ENCODE measurements at regions not wholly inside any gene's neighbourhood (a gene's known extent, or its start where the extent isn't known, plus 50 kb on each side); places are given as distances from the start of the nearest gene placed in this dataset.

DNA sequence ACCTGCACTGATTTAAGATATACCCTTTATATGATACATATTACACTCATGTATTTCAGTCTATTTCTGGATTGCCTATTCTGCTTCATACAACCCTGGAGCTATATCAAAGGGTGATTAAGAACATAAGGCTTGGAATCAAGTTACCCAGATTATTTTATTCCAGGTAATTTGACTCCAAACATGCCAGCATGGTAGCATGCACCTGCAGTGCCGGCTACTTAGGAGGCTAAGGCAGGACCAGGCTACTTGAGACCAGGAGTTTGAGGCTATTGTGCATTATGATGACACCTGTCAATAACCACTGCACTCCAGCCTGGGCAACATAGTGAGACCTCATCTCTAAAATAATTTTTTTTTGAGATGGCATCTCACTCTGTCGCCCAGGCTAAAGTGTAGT lies 50.4 kb upstream of the NEO1 start:
- FAIRE-seq (no peak), DNase-seq (ENCODE audit: low spot score) (no peak)

DNA sequence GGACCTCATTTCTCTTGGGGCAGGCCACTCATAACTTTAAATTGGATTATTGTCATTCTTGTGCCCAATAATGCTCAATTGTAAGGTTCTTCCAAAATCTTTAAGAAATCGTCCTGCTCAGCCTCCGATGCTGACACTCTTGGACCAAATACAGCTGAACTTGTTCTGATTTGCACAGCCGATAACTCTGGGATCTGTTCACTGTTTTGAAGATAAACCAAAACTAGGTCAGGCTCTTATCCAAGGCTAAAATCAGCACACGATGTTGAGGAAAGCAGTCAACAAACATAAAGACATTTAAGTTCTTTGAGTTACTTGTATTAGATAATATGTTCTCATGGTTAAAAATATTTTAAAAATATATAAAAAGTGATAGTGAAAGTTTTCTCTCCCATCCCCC lies 52.0 kb upstream of the NEO1 start:
- FAIRE-seq (no peak), DNase-seq (ENCODE audit: low spot score) (no peak)

DNA sequence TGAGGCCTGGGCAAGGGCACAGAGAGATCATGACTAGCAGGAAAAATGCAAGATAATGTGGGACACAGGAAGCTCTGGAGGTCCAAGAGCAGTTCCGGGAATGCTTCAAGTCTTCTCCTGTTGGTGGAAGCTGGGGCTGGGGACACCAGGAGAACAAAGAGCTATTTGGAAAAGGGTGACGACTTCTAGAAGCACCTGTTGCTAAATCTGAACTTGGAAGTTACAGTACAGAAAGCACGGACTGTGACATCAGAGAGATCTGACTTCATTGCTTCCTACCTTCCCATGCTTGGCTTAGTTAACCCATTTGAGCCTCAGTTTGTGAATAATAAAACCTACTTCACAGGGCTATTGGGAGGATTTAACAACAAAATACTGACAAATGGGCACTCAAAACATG lies 52.7 kb upstream of the NEO1 start:
- FAIRE-seq, result no peak
- no peak for DNase-seq (ENCODE audit: low spot score)

DNA sequence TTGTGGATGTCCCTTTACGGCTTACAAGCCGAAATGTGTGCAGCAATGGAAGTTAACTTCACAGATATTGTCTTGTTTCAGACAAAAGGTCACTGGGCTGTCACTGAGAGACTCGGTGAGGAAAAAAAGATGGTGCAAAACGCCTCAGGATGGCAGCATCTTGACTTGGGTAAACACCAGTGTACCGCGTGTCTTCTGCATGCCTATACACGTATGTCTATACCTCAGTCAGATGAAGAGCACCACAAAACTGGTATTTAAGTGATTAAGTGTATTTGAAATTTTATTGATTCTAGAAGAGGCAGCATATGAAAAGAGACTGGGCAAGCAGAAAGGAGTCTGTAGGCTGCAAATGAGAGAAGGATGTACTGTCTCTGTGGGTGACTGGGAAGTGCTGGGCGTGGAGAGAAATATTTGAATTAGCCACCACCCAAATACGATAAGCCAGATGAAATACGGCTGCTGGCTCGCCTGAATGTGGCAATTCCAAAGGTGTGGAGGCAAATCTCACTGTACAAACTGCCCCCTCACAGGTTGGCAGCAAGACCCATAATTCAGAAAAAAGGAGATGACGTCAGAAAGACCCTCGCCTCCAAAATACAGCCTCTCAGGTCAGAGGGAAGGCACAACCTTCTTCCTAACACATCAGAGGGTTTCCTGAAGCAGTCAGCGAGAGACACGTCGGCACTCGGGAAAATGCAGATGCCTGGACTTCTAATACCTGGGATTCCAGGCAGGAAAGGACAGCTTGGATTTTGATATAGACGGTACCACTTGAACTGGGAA lies 53.4 kb upstream of the NEO1 start:
- no peak for FAIRE-seq
- DNase-seq (ENCODE audit: low spot score), result no peak

DNA sequence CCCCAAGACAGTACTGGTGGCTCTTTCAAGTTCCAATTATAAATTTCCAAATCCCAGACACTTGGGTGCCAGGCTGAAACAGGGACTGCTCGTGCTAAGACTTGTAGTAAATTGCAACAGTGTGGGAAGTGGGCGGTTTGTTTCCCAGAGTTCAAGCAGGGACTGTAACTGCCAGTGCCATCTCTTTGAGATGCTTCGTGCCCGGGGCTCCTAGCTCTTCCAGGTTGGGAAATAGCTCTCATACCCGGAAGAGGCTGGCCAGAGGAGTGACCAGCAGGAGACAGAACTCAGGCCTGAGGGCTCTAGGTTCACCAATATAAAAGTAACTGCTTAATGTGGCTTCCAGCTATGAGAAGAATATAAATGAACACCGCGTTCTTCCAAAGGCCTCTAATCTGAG lies 54.0 kb upstream of the NEO1 start:
- FAIRE-seq, result no peak
- DNase-seq (ENCODE audit: low spot score), result no peak

DNA sequence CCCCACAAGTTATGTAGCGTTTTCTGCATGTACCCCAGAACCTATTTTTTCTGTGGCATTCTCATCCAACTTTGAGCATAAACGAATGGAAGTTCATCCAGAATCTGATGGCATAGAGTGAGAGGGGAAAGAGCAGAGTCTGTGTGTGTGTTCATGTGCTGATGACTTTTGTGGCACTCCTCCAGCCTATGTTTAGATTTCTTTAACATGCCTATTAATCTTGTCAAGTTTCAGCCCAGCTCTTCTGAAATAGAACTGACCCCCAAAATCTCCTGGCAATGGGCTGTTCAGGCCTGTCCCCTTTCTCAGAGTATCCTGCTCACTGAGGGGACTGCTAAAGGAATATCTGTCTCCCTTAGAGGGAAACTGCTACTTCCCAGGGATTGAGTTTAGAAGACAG lies 56.4 kb upstream of the NEO1 start:
- FAIRE-seq, result no peak
- DNase-seq (ENCODE audit: low spot score), result no peak

DNA sequence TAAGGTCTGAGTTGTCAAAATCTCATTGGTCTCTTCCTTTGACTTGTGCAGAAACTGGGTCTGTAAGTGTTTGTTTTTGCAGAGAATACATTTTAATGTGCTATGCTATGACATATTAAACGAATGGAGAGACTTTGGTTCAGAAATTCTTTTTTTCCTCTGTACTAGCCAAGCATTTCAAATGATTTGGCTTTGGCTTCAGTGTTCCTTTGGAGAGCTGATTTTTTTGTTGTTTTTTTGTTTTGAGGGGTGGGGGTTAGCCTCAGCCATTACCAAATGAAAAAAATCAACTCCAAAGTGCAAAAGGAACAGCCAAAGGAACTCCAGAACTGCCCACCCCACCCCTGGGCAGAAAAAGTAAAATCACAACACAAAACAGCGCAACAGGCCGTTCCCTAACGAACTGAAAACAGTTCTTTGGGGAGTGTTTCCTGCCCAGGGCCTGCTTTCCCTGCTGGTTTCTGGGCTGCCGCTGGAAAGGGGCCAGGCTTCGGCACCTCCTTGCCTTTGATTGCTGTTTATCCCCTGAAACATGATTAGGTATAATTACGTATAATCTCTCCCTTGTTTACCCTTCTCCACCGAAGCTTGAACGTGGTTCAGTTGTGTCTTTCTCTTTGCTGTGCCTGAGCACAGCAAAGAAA lies 57.6 kb upstream of the NEO1 start:
- FAIRE-seq (no peak), DNase-seq (ENCODE audit: low spot score) (no peak)

DNA sequence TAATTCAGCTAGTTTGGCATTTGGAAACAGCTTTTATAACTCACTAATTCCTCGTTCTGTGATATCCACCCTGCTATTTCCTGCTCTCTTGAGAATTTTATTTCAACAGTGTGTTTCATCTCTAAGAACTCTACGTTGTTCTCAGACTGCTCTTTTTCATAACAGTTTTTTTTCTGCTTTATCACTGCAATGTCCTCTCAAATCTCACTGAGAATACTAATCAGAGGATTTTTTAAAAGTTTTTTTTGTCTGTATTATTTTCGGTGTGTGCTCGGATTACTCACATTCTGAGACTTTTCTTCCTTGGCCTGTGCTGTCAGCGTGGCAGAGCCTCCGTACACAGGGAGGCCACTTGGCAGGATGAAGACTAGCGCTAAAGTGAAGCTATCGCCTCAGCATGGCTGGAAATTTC lies 59.4 kb upstream of the NEO1 start:
- FAIRE-seq (no peak), DNase-seq (ENCODE audit: low spot score) (no peak)

DNA sequence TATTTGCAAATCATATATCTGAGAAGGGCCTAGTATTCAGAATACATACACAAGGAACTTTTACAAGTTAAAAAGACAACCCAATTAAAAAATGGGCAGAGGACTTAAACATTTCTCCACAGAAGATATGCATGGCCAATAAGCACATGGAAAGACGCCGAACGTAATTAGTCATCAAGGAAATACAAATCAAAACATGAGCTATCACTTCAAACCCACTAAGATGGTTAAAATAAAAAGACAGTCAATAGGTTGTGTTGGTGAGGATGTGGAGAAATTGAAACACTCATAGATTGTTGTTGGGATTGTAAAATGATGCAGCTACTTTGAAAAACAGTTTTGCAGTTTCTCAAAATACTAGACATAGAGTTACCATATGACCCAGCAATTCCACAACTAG lies 61.2 kb upstream of the NEO1 start:
- FAIRE-seq, result no peak

DNA sequence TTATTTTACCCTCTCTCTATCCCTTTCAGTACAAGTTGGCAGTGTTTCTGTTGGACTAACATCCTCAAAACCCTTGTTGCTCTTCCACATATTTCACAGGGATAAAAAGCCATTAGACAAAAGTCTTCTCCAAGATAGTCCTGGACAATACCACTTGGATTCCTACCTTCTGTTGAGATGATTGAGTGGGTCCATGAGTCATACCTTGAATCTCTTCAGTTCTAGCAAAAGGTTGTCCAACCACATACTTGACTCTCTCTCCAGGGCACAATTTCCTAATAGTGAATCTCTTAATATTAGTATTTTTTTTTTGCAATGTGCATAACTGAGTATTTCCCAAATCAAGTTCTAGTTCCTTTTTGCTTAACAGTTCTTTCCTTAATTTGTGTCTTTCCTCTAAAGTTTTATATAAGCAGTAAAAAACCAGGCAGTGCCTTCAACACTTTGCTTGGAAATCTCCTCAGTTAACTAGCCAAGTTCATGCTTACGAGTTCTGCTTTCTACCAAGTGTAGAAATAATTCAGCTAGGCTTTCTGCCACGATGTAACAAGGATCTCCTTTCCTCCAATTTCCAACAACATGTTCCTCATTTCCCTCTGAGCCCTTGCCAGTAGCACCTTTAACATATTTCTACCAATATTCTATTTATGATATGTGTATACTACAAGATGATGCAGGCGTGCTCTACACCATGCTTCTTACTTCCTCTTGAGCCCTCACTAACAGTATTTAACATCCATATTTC lies 68.3 kb upstream of the NEO1 start:
- DNase-seq (ENCODE audit: low spot score), result no peak
- no peak for FAIRE-seq

More for the DNA sequence above, 61.2 kb upstream of the NEO1 start:
- no peak for DNase-seq (ENCODE audit: low spot score)

DNA sequence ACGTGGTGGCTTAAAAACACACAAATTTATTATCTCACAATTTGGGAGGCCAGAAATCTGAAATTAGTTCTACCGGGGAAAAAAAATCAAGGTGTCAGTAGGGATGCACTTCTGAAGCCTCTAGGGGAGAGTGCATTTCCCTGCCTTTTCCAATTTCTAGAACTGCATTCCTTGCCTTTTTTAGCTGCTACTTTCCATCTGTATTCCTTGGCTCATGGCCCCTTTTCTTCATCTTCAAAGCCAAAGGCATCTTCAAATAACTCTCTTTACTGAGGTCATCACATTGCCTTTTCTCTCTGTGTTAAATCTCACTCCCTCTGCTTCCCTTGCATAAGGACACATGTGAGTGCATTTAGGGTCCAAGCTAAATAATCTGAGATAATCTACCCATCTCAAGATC lies 69.5 kb upstream of the NEO1 start:
- FAIRE-seq (no peak), DNase-seq (ENCODE audit: low spot score) (no peak)

DNA sequence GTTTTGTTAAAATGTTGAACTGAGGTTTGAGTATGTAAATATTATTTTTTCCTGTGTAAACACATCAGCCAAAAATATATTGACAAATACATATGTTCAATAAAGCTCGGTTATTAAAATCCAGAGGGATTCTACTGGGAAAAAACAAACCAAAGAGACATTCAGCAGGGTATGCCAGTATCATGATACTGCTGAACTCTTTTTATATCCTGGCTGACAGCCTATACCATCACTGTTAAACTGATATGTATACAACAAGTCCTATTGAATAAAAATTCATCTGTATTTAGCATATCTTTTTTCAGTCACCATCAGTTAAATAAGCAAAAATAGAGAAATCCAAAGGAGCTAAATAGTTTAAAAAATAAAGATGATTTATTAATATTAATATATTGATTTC lies 71.6 kb upstream of the NEO1 start:
- no peak for FAIRE-seq

DNA sequence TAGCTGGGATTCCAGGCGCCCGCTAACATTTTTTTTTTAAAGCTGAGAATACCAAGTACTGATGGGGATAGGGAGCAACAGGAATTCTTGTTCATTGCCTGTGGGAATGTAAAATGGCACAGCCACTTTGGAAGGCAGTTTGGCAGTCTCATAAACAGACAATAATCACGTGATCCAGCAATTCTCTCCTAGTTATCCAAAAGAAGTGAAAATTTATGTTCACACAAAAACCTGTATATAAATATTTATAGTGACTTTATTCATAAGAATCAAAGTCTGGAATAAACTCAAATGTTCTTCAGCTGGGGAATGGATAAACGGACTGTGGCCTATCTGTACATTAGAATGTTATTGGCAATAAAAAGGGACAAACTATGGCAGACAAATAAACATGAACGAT lies 72.5 kb upstream of the NEO1 start:
- no peak for FAIRE-seq
- DNase-seq (ENCODE audit: low spot score), result no peak

More for the DNA sequence above, 71.6 kb upstream of the NEO1 start:
- no peak for DNase-seq (ENCODE audit: low spot score)

DNA sequence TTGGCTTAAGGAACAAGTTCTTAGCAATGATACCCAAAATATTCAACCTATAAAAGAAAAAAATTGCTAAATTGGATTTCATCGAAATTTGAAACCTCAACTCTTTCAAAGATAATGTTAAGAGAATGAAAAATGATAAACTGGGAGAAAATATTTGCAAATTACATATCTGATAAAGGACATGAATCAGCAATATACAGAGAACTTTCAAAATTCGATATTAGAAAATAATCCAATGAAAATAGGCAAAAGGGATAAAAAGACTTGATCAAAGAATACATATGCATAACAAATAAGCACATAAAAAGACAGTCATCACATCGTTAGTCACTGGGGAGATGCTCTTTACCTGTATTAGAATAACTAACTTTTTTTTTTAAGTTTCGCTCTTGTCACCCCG lies 73.0 kb upstream of the NEO1 start:
- DNase-seq (ENCODE audit: low spot score), result no peak
- no peak for FAIRE-seq

DNA sequence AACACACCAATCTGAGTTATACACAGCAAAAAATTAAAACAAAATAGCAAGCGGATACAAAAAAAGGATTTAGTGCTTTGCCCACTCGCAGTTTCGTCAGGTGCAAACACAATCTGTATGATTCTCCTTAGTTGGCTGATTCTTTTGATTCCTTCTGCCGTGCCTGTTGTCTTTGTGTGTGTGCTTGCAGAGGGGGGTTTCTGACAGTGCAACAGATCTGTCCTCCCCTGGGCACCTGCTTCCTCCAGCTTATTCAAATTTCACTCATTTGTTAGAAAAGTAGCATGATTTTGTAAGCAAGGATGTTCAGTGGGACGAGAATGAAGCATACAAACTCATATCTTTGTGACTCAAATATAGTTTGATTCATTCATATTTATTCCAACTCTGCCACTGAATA lies 74.0 kb upstream of the NEO1 start:
- FAIRE-seq, result no peak
- no peak for DNase-seq (ENCODE audit: low spot score)

DNA sequence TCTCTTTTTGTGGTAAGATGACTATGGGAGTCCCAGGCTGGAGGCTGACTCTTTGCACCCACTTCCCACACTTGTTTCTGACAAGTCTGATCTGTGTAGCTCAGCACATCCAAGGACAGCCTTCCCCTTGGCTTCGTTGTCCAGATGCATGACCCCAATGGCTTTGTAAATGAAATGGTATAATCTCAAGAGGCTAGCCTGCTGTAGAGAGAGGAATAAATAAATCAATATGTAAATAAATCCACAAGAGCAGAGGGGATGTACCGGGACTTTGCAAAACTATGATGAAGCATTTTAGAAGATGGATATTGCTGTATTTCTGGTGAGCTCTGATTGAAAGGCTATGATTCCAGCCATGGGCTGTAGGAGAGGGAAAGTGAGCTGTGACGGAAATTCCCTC lies 79.9 kb upstream of the NEO1 start:
- DNase-seq (ENCODE audit: low spot score), result no peak
- no peak for FAIRE-seq

DNA sequence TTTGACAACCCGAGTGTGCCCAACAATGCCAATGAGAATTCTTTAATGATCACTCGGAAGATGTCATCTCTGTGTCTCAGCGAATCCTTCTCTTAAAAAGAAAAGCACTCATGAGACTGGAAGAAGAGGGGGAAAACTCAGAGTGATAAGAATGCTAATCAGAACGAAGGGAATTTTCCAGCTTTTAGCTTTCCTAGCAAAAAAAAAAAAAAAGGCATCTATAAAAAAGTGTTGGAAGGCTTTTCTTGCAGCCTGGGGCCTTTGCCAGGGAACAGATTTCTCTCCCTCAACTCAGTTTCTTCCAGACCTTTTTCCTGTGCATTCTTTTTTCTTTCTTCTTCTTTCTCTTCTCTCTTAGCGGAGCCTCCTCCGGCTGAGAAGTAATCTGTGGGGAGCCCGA lies 80.5 kb upstream of the NEO1 start:
- FAIRE-seq, result no peak
- no peak for DNase-seq (ENCODE audit: low spot score)

DNA sequence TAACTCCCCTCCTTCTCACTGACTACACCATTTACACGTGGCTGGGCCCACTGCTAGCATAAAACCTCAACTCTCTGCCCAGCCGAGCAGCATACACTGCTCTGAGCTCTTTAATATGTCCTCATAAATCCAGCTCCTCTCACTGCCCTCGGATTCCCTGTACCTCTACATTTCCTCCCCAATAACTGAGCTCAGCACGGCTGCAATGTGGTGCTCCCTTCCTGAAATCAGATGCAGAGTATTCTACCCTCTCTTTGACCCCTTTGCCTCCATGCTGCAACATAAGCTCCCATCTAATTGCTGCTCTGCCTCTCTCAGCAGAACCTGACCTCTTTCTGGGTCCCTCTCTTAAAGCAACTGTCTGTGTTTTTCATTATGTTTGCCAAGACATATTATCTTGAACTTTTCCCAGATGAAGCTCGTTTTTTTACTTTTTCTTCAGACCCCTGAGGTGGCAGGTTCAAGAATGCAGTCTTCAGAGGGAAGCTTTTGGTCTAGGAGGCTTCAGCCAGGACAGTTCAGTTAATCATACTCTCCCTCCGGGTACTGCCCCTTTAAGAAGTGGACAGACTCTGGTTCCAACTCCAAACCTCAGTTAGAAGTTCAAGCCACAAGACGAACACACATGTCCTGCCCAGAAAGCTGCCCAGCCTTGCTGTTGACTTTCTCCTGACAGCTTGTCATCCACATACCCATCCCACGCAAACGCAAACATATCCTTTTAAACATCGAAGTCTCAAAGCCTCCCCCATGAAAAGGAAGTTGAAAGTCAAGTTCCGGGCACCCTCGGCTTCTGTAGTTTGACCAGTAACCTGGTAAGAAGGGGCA lies 81.1 kb upstream of the NEO1 start:
- no peak for DNase-seq (ENCODE audit: low spot score)
- no peak for FAIRE-seq

DNA sequence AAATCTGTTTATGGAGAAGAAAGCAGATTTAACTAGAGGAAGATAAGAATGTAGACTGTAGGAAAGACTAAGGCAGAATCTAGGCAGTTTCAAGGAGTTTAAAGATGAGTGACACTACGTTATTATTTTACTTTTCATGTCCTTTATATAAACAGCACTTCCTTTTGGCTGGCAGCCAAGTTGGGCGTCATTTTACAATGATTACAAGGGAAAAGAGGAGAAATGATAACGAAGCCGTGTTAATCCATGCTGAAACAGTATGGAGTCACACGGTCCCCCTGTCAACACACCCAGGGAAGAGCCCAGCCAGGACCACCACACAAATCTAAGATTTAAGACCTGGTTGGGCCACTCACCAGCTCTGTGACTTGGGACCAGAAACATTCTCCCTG lies 83.7 kb upstream of the NEO1 start:
- DNase-seq (ENCODE audit: low spot score) (no peak), FAIRE-seq (no peak)

DNA sequence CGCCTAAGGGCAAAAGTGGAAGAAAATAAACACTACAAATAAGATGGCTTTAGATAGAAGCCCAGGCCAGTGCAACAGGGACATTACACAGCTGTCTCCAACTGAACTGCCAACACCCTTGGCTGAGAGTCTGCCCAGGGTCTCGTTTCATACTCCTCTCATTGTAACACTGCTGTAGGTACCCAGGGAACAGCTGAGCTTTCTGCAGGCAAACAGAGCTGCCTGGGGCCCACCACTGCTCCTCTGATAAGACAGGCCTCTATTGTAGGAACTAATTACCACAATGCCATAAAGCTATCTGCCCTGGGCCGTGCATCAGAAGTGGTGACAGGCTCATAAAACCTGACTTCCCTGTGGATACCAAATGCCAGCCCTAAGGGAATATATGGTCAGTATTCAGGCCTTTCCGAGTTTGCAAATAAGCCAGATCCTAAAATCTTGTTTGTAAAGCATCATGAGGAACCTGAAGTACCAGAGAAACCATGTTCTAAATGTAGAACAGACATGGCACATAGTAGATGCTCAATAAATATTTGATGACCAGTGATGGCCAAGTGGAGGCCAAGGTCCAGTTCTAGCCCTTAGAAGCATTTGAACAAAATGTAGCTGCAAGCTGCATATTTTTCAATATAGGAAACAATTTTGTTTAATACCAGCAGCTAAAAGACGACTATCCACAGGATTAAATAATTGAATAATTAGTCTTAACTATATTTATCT lies 84.3 kb upstream of the NEO1 start:
- no peak for DNase-seq (ENCODE audit: low spot score)

DNA sequence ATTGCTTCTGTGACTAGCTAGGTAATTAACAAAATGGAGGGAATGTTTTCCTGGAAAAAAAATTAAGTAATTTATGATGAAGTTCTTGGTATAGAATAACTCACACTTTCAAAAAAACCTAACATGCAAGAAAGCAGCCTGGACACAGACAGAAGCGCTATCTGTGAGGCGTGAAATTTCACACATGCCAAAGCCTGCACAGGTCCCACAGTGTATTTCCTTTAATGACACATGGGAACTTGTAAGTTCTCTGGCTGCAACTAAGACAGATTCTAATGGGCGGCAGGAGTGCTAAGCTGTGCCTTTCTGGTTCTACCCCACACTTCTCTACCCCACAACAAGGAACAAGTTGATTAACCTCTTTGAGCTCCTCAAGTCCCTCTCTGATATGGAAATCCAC lies 84.9 kb upstream of the NEO1 start:
- DNase-seq (ENCODE audit: low spot score) (no peak), FAIRE-seq (no peak)

More for the DNA sequence above, 84.3 kb upstream of the NEO1 start:
- FAIRE-seq, result no peak

Data from RCC 7860 (cell line).